Left cardiac atrium (tissue), 4 donors: ENCODE measurements at regions not wholly inside any gene's neighbourhood (a gene's known extent, or its start where the extent isn't known, plus 50 kb on each side); places are given as distances from the start of the nearest gene placed in this dataset.

Source experiments
- ATAC-seq, 2 donors: fragments of 200-7000 bp; cut with Tn5 transposase; one replicate each; pipeline ENCODE4 v1.9.1; 2020; ENCODE audit warnings: mild to moderate bottlenecking in 2 of 2, moderate library complexity in 2 of 2
- DNase-seq: peaks from one replicate; pipeline ENCODE4 v3.0.0-alpha.2; 2020
- intact Hi-C, 2 donors: fragments of 100-400 bp; cut with DNase I; formaldehyde crosslinking; loops; one replicate each; pipeline versions ENCODE4 v1.14.1 to v1.15.1; 2022 to 2023
- donor health status: DM: no; HTN: yes; CAD: no.
- donor health status: DM: no; HTN: yes; CAD: no; lungs with severe emphysema.
- donor health status: DM: yes; HTN: yes; CAD: no.
- donor health status: Dilated cardiomyopathy.

DNA sequence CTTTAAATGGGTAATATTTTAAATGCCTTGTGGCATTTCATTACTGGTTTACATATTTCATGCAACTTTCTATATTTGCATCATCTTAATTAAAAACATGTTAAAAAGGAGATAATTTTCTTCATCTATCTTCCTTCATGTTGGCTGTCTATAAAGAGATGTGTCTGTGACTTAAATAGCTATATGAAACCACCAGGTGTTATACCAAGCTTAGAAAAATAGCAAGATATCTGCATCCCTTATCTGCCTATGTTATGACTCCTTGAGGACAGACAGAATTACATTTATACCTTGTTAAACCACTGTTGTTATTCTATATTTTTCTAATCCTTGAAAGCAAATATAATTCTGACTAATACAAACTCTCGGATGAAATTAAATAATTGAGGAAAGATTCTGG lies 763.8 kb upstream of the GALNTL6 start:
- no peak for DNase-seq
- no peak for ATAC-seq
- intact Hi-C loops = no loop called here

DNA sequence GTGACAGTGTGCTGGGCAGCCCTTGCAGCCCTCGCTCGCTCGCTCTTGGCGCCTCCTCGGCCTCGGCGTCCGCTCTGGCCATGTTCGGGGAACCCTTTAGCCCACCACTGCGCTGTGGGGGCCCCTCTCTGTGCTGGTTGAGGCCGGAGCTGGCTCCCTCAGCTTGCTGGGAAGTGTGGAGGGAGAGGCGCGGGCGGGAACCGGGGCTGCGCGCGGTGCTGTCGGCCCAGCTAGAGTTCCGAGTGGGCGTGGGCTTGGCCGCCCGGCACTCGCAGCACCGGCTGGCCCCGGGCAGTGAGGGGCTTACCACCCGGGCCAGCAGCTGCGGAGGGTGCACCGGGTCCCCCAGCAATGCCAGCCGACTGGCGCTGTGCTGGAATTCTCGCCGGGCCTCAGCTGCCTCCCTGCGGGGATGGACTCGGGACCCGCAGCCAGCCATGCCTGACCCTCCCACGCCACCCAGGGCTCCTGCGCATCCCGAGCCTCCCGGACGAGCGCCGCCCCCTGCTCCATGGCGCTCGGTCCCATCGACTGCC lies 770.1 kb upstream of the GALNTL6 start:
- no peak for DNase-seq
- no peak for ATAC-seq
- intact Hi-C loops = no loop called here

- DNase-seq (no peak), ATAC-seq (no peak)
- intact Hi-C loops = no loop called here
These were observed 777.3 kb upstream of the GALNTL6 start for GRCh38 chr4:171035909-171036308.

GRCh38 chr4:171031338-171031737 lies 781.9 kb upstream of the GALNTL6 start:
- DNase-seq (no peak), ATAC-seq (no peak)
- intact Hi-C loops = no loop called here

DNA sequence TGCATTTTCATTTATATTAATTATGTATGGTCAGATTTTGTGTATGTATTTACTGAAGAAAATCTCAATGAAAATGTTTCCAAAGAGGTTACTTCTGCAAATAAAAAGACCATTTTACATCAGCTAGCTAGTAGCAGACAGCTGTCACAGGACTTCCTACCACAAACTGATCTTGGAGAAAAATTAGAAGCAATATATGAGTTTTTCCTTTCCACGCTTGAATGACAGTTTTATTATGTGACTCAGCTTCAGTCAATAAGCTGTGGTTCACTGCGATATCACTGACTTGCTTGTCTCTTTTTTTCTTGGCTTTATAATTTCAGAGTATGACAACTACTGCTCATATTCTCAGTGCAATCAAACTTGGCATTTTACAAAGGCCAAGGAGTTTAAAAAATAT lies 787.4 kb upstream of the GALNTL6 start:
- intact Hi-C loops = no loop called here
- no peak for ATAC-seq

DNA sequence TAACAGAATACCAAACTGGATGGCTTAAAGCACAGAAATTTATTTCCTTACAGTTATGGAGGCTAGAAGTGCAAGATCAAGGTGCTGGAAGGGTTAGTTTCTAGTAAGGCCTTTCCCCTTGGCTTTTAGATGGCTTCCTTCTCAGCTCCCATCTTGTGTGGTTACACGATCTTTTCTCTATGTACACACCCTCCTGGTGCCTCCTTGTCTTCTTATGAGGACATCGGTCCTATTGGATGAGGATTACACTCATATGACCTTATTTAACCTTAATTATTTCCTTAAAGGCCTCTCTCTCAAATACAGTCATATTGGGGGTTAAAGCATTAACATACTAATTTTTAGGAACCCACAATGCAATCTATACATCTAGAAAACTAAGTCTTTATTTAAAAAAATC lies 787.9 kb upstream of the GALNTL6 start:
- DNase-seq (no peak), ATAC-seq (no peak)
- intact Hi-C loops = no loop called here

More for the DNA sequence above, 787.4 kb upstream of the GALNTL6 start:
- no peak for DNase-seq

DNA sequence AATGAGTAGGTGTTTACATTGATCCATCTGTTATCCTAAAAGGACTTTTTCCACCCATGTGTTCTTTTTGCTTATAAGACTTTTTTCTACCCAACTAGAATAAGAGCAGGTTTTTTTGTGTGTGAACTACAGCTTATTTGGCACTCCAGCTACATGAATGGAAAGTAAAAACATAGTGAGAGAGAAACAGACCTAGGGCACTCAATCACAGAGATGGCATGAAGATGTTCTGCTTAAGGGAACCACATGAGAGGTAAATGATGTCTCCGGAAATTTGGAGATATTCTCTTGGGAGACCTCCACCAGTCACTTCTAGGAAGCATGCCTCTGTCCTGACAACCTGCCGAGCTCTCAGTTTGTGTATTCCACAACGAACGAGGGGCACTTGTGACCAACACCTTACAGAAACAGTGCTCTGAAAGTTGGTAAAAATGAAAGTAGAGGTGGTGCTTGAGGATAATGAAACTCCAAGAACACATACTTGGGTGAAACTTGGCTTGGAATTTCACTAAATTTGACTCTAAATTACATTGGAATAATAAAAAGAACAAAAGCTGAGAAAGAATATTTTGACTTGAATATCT lies 788.4 kb upstream of the GALNTL6 start:
- ATAC-seq (no peak), DNase-seq (no peak)
- intact Hi-C loops = no loop called here

DNA sequence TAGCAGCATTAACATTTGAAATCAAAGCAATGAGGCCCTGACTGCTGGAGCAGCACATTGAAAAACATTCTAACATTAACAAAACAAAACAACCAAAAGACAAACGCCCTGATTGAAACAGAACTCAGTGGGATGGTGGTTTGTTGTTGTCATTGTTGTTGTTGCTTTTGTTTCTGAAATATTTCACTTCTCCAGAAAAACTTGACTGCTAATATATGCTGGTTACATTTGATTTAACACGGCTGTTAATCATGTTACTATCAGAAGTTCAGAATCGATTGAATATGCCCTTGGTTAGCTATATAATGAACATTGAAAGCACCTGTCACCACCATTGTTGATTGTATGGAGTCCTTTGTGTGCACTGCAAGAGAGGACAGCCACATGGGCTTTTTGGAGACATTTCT lies 790.4 kb upstream of the GALNTL6 start:
- intact Hi-C loops = no loop called here
- no peak for DNase-seq
- no peak for ATAC-seq

GRCh38 chr4:171017593-171017992 lies 795.6 kb upstream of the GALNTL6 start:
- no peak for DNase-seq
- ATAC-seq = no peak
- intact Hi-C loops = no loop called here

DNA sequence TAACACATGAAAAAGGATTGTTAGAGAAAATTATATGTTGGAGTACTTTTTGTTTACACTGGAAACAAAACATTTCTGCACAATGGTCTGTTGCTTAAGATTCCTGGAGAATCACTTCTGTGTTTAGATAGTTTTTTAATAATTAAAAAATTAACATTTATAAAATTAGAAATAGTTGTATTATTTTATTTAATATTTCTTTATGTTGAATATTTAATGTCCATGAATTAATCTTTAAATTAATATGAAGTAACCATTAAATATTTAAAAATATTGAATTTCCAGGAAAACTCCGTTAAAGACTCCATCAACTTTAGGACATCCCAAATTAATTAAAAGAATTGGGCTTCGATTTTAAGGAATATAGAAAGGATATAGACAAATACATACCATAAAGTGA lies 797.1 kb upstream of the GALNTL6 start:
- intact Hi-C loops = no loop called here
- ATAC-seq (no peak), DNase-seq (no peak)

DNA sequence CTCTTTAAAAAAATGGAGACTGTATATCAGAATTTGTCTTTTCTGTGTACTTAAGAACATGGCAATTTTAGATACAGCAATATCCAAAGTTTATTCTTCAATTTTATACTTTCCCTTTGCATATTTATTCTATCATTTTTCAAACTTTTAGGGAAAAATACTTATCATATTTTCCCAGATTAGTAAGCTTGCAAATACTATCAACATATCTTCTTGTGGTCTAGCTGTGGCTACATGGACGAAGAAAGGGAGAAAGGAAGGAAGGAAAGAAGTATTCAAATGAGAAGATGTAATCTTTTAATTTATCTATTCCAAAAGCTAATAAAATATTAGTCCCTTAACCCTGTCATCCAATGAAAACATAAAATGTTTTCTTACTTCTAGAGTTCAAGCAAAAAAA lies 797.8 kb upstream of the GALNTL6 start:
- DNase-seq = no peak
- ATAC-seq = no peak
- intact Hi-C loops = no loop called here

GRCh38 chr4:171007618-171008390 lies 805.4 kb upstream of the GALNTL6 start:
- DNase-seq (no peak), ATAC-seq (no peak)
- intact Hi-C loops = no loop called here

DNA sequence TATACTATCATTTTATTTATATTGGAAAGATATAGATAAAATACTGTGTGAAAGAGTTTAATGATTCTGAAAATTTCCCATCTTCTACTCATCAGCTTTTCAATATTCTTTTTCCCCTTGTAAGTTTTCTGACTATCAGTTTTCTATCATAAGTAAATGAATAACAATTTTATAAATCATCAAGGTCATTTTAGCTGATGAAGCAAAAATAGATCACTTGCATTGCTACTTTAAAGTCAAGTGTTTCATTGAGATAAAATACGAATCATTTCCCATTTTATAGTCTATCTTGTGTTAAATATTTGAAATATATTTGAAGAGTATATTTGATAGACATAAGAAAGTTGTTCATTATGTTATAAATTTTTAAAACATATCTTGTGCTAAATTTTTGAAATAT lies 811.0 kb upstream of the GALNTL6 start:
- ATAC-seq = no peak
- no peak for DNase-seq
- intact Hi-C loops = no loop called here

- ATAC-seq = no peak
- intact Hi-C loops = no loop called here
- DNase-seq = no peak
These were observed 822.1 kb upstream of the GALNTL6 start for GRCh38 chr4:170990989-170991589.

- DNase-seq (no peak), ATAC-seq (no peak)
- intact Hi-C loops = no loop called here
These were observed 824.8 kb upstream of the GALNTL6 start for GRCh38 chr4:170988446-170988845.

GRCh38 chr4:170979736-170980135 lies 833.5 kb upstream of the GALNTL6 start:
- intact Hi-C loops = no loop called here
- DNase-seq (no peak), ATAC-seq (peak in 1 of 2 donors; percentile 55)

DNA sequence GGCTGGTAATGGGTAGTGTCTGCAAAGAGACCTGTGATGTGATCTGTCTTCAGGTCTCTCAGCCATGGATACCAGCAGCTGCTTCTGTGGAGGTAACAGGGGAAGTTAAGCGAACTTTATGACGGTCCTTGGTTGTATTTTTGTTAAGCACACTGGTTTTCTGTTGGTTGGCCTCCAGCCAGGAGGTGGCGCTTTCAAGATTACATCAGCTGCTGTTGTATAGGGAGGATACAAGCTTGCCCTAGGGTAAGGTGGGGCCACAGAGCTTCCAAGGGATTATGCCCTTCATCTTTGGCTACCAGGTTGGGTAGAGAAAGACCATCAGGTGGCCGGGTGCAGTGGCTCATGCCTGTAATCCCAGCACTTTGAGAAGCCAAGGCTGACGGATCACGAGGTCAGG lies 834.2 kb upstream of the GALNTL6 start:
- no peak for ATAC-seq
- no peak for DNase-seq
- intact Hi-C loops = no loop called here

GRCh38 chr4:170949084-170949483 lies 859.3 kb upstream of the AADAT start:
- DNase-seq = no peak
- ATAC-seq = no peak
- intact Hi-C loops = no loop called here

GRCh38 chr4:170940043-170940724 lies 850.4 kb upstream of the AADAT start:
- intact Hi-C loops = no loop called here
- DNase-seq (no peak), ATAC-seq (no peak)

DNA sequence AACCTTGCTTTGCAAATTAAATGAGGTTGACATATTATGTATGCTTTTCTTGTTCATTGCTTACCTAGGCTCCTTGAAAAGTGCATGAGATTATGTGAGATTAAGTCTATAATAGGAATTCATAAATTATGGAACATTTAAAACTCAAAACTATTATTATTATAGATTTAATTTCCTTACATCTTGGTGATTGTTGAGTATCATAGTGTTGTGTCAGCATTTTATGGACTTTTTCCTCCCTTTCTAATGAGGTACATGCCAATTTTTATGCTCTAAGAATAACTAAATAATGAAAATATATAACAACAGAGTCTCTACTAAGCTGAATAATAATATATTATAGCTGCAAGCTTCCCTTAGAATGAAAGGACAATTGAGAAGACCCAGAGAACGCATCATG lies 848.8 kb upstream of the AADAT start:
- intact Hi-C loops = no loop called here
- ATAC-seq (no peak), DNase-seq (no peak)
